GM12875 (cell line): ENCODE measurements at regions not wholly inside any gene's neighbourhood (a gene's known extent, or its start where the extent isn't known, plus 50 kb on each side); places are given as distances from the start of the nearest gene placed in this dataset.
"Not testable (repeated sequence)": the region's sequence is repeated elsewhere in the genome, so short reads cannot be mapped to it uniquely, and the experiment has no call there.

Experiments
- H3K4me3 ChIP-seq: one replicate; pipeline ENCODE4 v1.5.1; 2011; ENCODE audit warnings: low read depth, low read length, control low read depth
- TF ChIP-seq, protein P1 (sequence below): IDR thresholded peaks from 2 replicates; pipeline ENCODE4 v1.5.1; 2011; ENCODE audit warnings: low read depth, mild to moderate bottlenecking, control low read depth, inconsistent platforms, low read length, moderate library complexity, borderline replicate concordance; ENCODE audit not compliant: insufficient read depth

DNA sequence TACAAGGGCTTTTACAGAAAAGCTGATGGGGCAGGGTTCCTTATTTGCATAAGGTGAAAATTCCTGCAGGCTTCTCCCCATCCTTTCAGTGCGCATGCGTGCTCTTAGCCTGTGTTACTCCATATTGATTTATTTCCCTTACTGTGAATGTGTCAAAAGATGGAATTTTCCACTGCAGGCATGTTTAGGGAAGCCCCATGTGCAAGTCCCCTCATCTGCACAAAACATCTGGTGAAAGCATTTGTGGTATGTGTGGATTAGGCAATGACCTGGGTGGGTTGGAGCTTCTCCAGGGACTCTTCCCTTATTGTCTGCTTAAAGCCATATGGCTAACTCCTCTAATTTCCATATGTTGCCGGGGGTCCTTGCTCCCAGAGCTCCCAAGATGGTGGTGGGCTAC, 912.7 kb upstream of the LRFN5 start:
- no peak overlapping the region for H3K4me3 ChIP-seq
- TF ChIP-seq, protein P1, sequence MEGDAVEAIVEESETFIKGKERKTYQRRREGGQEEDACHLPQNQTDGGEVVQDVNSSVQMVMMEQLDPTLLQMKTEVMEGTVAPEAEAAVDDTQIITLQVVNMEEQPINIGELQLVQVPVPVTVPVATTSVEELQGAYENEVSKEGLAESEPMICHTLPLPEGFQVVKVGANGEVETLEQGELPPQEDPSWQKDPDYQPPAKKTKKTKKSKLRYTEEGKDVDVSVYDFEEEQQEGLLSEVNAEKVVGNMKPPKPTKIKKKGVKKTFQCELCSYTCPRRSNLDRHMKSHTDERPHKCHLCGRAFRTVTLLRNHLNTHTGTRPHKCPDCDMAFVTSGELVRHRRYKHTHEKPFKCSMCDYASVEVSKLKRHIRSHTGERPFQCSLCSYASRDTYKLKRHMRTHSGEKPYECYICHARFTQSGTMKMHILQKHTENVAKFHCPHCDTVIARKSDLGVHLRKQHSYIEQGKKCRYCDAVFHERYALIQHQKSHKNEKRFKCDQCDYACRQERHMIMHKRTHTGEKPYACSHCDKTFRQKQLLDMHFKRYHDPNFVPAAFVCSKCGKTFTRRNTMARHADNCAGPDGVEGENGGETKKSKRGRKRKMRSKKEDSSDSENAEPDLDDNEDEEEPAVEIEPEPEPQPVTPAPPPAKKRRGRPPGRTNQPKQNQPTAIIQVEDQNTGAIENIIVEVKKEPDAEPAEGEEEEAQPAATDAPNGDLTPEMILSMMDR, result no peak

- TF ChIP-seq, protein P1, result no peak
- H3K4me3 ChIP-seq, result no peak overlapping the region
Measured at GRCh38 chr14:40691066-40691465, 915.6 kb upstream of the LRFN5 start.

DNA sequence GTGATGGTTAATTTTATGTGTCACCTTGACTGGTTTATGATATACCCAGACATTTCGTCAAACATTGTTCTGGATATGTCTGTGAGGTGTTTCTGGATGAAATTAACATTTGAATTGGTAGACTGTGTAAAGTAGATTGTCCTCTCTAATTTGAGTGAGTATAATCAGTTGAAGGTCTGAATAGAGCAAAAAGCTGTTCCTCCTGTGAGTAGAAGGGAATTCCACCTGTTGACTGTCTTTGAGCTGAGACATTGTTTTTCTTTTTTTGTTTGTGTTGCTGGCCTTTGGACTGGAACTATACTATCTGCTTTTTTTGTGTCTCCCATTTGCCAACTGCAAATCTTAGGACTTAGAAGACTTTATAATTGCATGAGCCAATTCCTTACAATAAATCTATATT, 920.9 kb upstream of the LRFN5 start:
- no peak overlapping the region for H3K4me3 ChIP-seq
- TF ChIP-seq, protein P1, result no peak

DNA sequence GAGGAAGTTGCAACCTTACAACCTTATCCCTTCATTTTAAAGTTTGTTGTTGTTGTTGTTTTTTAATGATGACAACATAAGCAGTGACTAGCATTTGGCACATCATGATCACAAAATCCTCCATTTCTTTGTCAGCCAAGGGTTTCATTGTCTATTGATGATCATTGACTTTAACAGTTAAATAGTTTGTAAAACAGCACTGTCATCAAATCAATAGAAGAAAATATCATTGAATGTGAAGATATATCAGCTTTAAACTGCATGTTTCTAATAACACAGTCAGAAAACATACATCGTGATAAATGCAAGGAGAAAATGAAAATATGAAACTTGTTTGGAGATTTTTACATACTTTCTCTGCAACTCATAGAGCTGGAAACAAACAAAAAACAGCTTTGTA, 922.3 kb upstream of the LRFN5 start:
- TF ChIP-seq, protein P1, result no peak
- no peak overlapping the region for H3K4me3 ChIP-seq

- TF ChIP-seq, protein P1, result no peak
- H3K4me3 ChIP-seq, result no peak overlapping the region
Measured at GRCh38 chr14:40682131-40682913, 924.4 kb upstream of the LRFN5 start.

DNA sequence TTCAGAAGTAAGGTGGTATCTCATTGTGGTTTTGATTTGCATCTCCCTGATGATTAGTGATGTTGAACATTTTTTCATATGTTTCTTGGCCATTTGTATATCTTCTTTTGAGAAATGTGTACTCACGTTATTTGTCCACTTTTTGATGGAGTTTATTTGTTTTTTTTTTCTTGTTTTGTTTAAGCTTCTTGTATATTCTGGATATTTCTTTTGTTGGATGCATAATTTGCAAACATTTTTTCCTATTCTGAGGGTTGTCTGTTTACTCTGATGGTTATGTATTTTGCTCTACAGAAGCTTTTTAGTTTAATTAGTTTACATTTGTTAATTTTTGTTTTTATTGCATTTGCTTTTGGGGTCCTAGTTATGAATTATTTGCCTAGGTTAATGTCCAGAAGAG, 927.4 kb upstream of the LRFN5 start:
- TF ChIP-seq, protein P1, result no peak
- no peak overlapping the region for H3K4me3 ChIP-seq

GRCh38 chr14:40677206-40677605, 929.5 kb upstream of the LRFN5 start:
- not testable (repeated sequence) for H3K4me3 ChIP-seq
